NB4 (cell line): ENCODE measurements at regions not wholly inside any gene's neighbourhood (a gene's known extent, or its start where the extent isn't known, plus 50 kb on each side); places are given as distances from the start of the nearest gene placed in this dataset.

Source experiments
- CTCF ChIP-seq: IDR thresholded peaks from one replicate; pipeline ENCODE4 v1.5.1; 2012; ENCODE audit warnings: low read depth, low read length
- POLR2A ChIP-seq: IDR thresholded peaks from 2 replicates; pipeline ENCODE4 v1.6.1; 2011; ENCODE audit warnings: mild to moderate bottlenecking; ENCODE audit not compliant: insufficient read length; ENCODE audit errors: extremely low read depth

DNA sequence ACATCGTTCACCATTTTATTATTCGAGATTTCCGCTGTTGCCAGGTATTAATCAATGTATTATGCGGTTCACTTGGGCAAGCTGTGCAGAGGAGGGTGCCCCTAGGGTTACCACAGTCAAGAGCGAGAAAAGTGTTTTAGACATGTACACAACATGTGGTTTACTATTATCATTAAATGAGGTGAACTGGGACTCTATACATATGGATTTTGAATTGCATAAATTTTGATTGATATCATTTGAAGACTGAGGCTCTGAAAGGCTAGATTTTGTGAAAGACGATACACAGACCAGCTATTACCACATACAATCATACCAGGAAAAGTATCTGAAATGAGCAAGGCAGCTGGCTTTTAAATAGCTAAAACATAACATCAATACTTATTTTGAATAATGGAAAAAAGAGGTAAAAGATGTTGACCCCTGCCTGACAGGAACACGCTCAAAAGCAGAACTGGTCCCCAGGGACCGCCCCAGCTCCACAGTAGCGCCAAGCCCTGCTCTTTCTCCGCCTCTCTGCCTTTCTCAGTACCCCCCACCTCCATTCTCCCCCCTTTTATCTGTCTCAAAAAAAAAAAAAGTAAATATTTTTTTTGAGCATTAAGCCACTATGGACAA, 413.4 kb upstream of the MKI67 start:
- TF ChIP-seq CTCF: no peak
- no peak for TF ChIP-seq POLR2A
